ENCODE measurements at regions not wholly inside any gene's neighbourhood (a gene's known extent, or its start where the extent isn't known, plus 50 kb on each side); places are given as distances from the start of the nearest gene placed in this dataset.

- H4K20me1 ChIP-seq (replicated peaks; ENCODE audit: control insufficient read depth, extremely low read depth, insufficient read depth, low read length) = no peaks in the 10 kb centered on the region
- no peaks in the 10 kb centered on the region for H3K79me2 ChIP-seq (ENCODE audit: control insufficient read depth, insufficient read depth, low read length)
- intact Hi-C loops (cut with micrococcal nuclease) (no loop called here), dilution Hi-C loops (cut with MboI; ENCODE audit: extremely low pct_ligation_motif_present, low sequenced_read_pairs) (no loop called here)
- H3K27me3 ChIP-seq (ENCODE audit: control insufficient read depth in 2 of 2, insufficient read depth in 2 of 2, low read length in 2 of 2) = no peaks in the 10 kb centered on the region
- H3K9me3 ChIP-seq (replicated peaks; ENCODE audit: control insufficient read depth, insufficient read depth, low read length) = peaks cover 5% of the 10 kb centered on the region
- H3K4me3 ChIP-seq (replicated peaks in 1 of 3; ENCODE audit: insufficient read depth in 1 of 3, low read depth in 1 of 3, low read length in 3 of 3) = no peak overlapping the region
- no peak overlapping the region for H3K4me2 ChIP-seq (ENCODE audit: insufficient read depth, low read length)
- no peak overlapping the region for H3K9ac ChIP-seq (replicated peaks; ENCODE audit: extremely low read depth, insufficient read depth, low read length)
- no peaks in the 10 kb centered on the region for H3K9me1 ChIP-seq (replicated peaks; ENCODE audit: control insufficient read depth, extremely low read depth, insufficient read depth, low read length)
- DNase-seq (ENCODE audit: low read depth, low spot score) (no peak), FAIRE-seq (no peak)
- no TSS peak for BruUV-seq (replicated peaks)
- no peak overlapping the region for H3K27ac ChIP-seq (ENCODE audit: insufficient read depth, low read depth, low read length)
- ChIA-PET CTCF (no interaction called here), POLR2A (no interaction called here)
- no peak for TF ChIP-seq JUN (IDR thresholded peaks at IDR 0.05; ENCODE audit: borderline replicate concordance, insufficient read depth, insufficient read length, low read depth)
- no peak for TF ChIP-seq EZH2 (IDR thresholded peaks at IDR 0.05; ENCODE audit: borderline replicate concordance, low read depth, low read length, severe bottlenecking)
- TF ChIP-seq FOS (IDR thresholded peaks at IDR 0.05; ENCODE audit: borderline replicate concordance, insufficient read depth, low read length) = no peak
- no peak for TF ChIP-seq GATA2 (IDR thresholded peaks at IDR 0.05; ENCODE audit: insufficient read depth, insufficient read length, low read depth, low read length)
- no peak for TF ChIP-seq MYC (IDR thresholded peaks at IDR 0.05; ENCODE audit: low read depth, low read length)
- no peak for TF ChIP-seq POLR2AphosphoS5 (IDR thresholded peaks at IDR 0.05; ENCODE audit: insufficient read depth, low read depth, low read length)
- no peak for TF ChIP-seq MAX (IDR thresholded peaks at IDR 0.05; ENCODE audit: insufficient read depth, insufficient read length)
- TF ChIP-seq CTCF (IDR thresholded peaks at IDR 0.05; ENCODE audit: extremely low read depth in 1 of 2, insufficient read depth in 1 of 2, low read depth in 1 of 2, low read length in 2 of 2) = no peak
- TF ChIP-seq POLR2A (IDR thresholded peaks at IDR 0.05; ENCODE audit: low read depth, low read length) = no peak
- no peaks in the 10 kb centered on the region for H3K36me3 ChIP-seq (ENCODE audit: control insufficient read depth in 2 of 2, extremely low read depth in 1 of 2, insufficient read depth in 2 of 2, low read length in 2 of 2)
- H3K4me1 ChIP-seq (ENCODE audit: control insufficient read depth, extremely low read depth, insufficient read depth, low read length) = no peaks in the 10 kb centered on the region
- no peak overlapping the region for H2AFZ ChIP-seq (ENCODE audit: low read depth, low read length)
Measured at GRCh38 chr5:5544094-5544663, 121.7 kb downstream of the ICE1 start.
